Endothelial cell of umbilical vein (primary cell): ENCODE measurements at regions not wholly inside any gene's neighbourhood (a gene's known extent, or its start where the extent isn't known, plus 50 kb on each side); places are given as distances from the start of the nearest gene placed in this dataset.

Experiments used
- BruUV-seq: library from RNA; stranded (reverse); fragments of 400-500 nt; replicated peaks from 2 replicates; lab custom pipeline; 2021; lab: Mats Ljungman, UMichigan
- CTCF ChIA-PET: fragments of 300-600, 350-600 bp; sonication (Branson Sonifier 250); formaldehyde crosslinking; loops from one replicate; lab custom pipeline; 2021; ENCODE audit warnings: antibody characterized with exemption, inconsistent platforms; lab: Charles Lee
- POLR2A ChIA-PET: fragments of 300-600, 350-600 bp; sonication (Branson Sonifier 250); formaldehyde crosslinking; loops from one replicate; lab custom pipeline; 2021; ENCODE audit warnings: antibody characterized with exemption, inconsistent platforms; lab: Charles Lee
- DNase-seq: peaks from one replicate; pipeline ENCODE4 v3.0.0-alpha.2; 2011; ENCODE audit warnings: low read depth, low spot score
- FAIRE-seq: peaks from 2 replicates; lab custom pipeline; 2011; peaks lifted over from hg19 to GRCh38; lab: Jason Lieb, UNC
- H2AFZ ChIP-seq: 2 replicates; pipeline ENCODE4 v1.6.0; 2012; ENCODE audit warnings: low read depth, low read length, control low read depth, inconsistent platforms
- H3K27ac ChIP-seq: 2 replicates; pipeline ENCODE4 v1.5.1; 2011; ENCODE audit warnings: low read depth, mild to moderate bottlenecking, control low read depth, low read length, moderate library complexity; ENCODE audit not compliant: insufficient read depth
- H3K27me3 ChIP-seq, 2 experiments: 2 replicates each; pipeline versions ENCODE4 v1.6.0 to v1.6.1; 2011; ENCODE audit warnings: low read length in 2 of 2, mixed read lengths in 1 of 2; ENCODE audit not compliant: control insufficient read depth in 2 of 2, insufficient read depth in 2 of 2
- H3K36me3 ChIP-seq, 2 experiments: 2 replicates in 1 of 2; 3 replicates in 1 of 2; pipeline ENCODE4 v1.5.1; 2011; ENCODE audit warnings: low read length in 2 of 2, mild to moderate bottlenecking in 1 of 2, moderate library complexity in 1 of 2; ENCODE audit not compliant: control insufficient read depth in 2 of 2, insufficient read depth in 2 of 2; ENCODE audit errors: extremely low read depth in 1 of 2
- H3K4me1 ChIP-seq: 3 replicates; pipeline ENCODE4 v1.5.1; 2011; ENCODE audit warnings: mild to moderate bottlenecking, low read length; ENCODE audit not compliant: control insufficient read depth, insufficient read depth; ENCODE audit errors: extremely low read depth
- H3K4me2 ChIP-seq: 2 replicates; pipeline ENCODE4 v1.6.1; 2011; ENCODE audit warnings: low read length, control low read depth, mixed read lengths; ENCODE audit not compliant: insufficient read depth
- H3K4me3 ChIP-seq, 3 experiments: fragments of 200-600 bp in 1 of 3; sonication (generic), shearing (Covaris generic) in 1 of 3; replicated peaks in 1 of 3; 2 replicates each; pipeline ENCODE4 v1.5.1; 2011 to 2016; ENCODE audit warnings: control low read depth in 3 of 3, low read length in 3 of 3, mild to moderate bottlenecking in 2 of 3, inconsistent platforms in 1 of 3, low read depth in 1 of 3, moderate library complexity in 1 of 3; ENCODE audit not compliant: insufficient read depth in 1 of 3
- H3K79me2 ChIP-seq: 2 replicates; pipeline ENCODE4 v1.6.0; 2012; ENCODE audit warnings: low read length, inconsistent platforms; ENCODE audit not compliant: control insufficient read depth, insufficient read depth
- H3K9ac ChIP-seq: replicated peaks from 2 replicates; pipeline ENCODE3; 2011; ENCODE audit warnings: low read length, control low read depth; ENCODE audit not compliant: insufficient read depth; ENCODE audit errors: extremely low read depth
- H3K9me1 ChIP-seq: replicated peaks from 3 replicates; pipeline ENCODE4 v1.6.0; 2011; ENCODE audit warnings: mild to moderate bottlenecking, low read length; ENCODE audit not compliant: control insufficient read depth, insufficient read depth; ENCODE audit errors: extremely low read depth
- H3K9me3 ChIP-seq: replicated peaks from 2 replicates; pipeline ENCODE4 v1.5.1; 2012; ENCODE audit warnings: low read length, inconsistent platforms; ENCODE audit not compliant: control insufficient read depth, insufficient read depth
- H4K20me1 ChIP-seq: replicated peaks from 2 replicates; pipeline ENCODE3; 2011; ENCODE audit warnings: mild to moderate bottlenecking, low read length; ENCODE audit not compliant: control insufficient read depth, insufficient read depth; ENCODE audit errors: extremely low read depth
- CTCF ChIP-seq, 2 donors: IDR thresholded peaks; 1 replicate in 1 of 2; 2 replicates in 1 of 2; pipeline ENCODE4 v1.5.1; 2011; ENCODE audit warnings: low read length in 2 of 2, mild to moderate bottlenecking in 2 of 2, moderate library complexity in 2 of 2, control low read depth in 1 of 2, inconsistent platforms in 1 of 2, low read depth in 1 of 2; ENCODE audit not compliant: insufficient read depth in 1 of 2; ENCODE audit errors: extremely low read depth in 1 of 2
- EZH2 ChIP-seq: IDR thresholded peaks from 2 replicates; pipeline ENCODE4 v1.6.1; 2012; ENCODE audit warnings: borderline replicate concordance, low read depth, mild to moderate bottlenecking, moderate library complexity, low read length, inconsistent platforms; ENCODE audit not compliant: severe bottlenecking
- FOS ChIP-seq: IDR thresholded peaks from 2 replicates; pipeline ENCODE4 v1.6.1; 2011; ENCODE audit warnings: mild to moderate bottlenecking, low read length, moderate library complexity, borderline replicate concordance; ENCODE audit not compliant: insufficient read depth
- GATA2 ChIP-seq: IDR thresholded peaks from 2 replicates; pipeline ENCODE4 v1.7.0; 2011; ENCODE audit warnings: low read depth, mild to moderate bottlenecking, moderate library complexity, mixed read lengths, low read length; ENCODE audit not compliant: insufficient read length, insufficient read depth
- JUN ChIP-seq: IDR thresholded peaks from 2 replicates; pipeline ENCODE4 v1.6.1; 2011; ENCODE audit warnings: borderline replicate concordance, low read depth; ENCODE audit not compliant: insufficient read length, insufficient read depth
- MAX ChIP-seq: IDR thresholded peaks from 2 replicates; pipeline ENCODE4 v1.6.1; 2011; ENCODE audit not compliant: insufficient read depth, insufficient read length
- MYC ChIP-seq: IDR thresholded peaks from one replicate; pipeline ENCODE4 v1.6.1; 2011; ENCODE audit warnings: mild to moderate bottlenecking, low read depth, low read length
- POLR2A ChIP-seq: IDR thresholded peaks from 2 replicates; pipeline ENCODE4 v1.6.1; 2012; ENCODE audit warnings: low read depth, mild to moderate bottlenecking, control low read depth, low read length
- POLR2AphosphoS5 ChIP-seq: IDR thresholded peaks from 2 replicates; pipeline ENCODE4 v1.6.1; 2012; ENCODE audit warnings: low read depth, mild to moderate bottlenecking, control low read depth, low read length, moderate library complexity; ENCODE audit not compliant: insufficient read depth
- dilution Hi-C: fragments of 300-500 bp; cut with MboI; formaldehyde crosslinking; loops from one replicate; pipeline ENCODE4 v1.15.0; 2019; ENCODE audit warnings: low sequenced_read_pairs; ENCODE audit not compliant: extremely low pct_ligation_motif_present
- intact Hi-C: fragments of 100-400 bp; cut with micrococcal nuclease; formaldehyde crosslinking; loops from one replicate; pipeline ENCODE4 v1.10.0; 2022

- no peaks in the 10 kb centered on the region for H3K79me2 ChIP-seq
- DNase-seq, result no peak
Measured at GRCh38 chr3:40914475-40914874, 284.8 kb upstream of the CTNNB1 start.

More at GRCh38 chr3:40914475-40914874, 284.8 kb upstream of the CTNNB1 start:
- FAIRE-seq, result no peak
- H3K9me3 ChIP-seq, result no peaks in the 10 kb centered on the region
- no peak overlapping the region for H3K4me2 ChIP-seq
- intact Hi-C loops, result no loop called here
- H3K9me1 ChIP-seq, result no peaks in the 10 kb centered on the region
- H3K27me3 ChIP-seq, result no peaks in the 10 kb centered on the region
- H3K4me3 ChIP-seq, result no peak overlapping the region
- no peak overlapping the region for H3K27ac ChIP-seq
- no peak overlapping the region for H3K9ac ChIP-seq
- H2AFZ ChIP-seq, result no peak overlapping the region
- ChIA-PET POLR2A (no interaction called here), CTCF (no interaction called here)
- no peaks in the 10 kb centered on the region for H3K36me3 ChIP-seq
- no peaks in the 10 kb centered on the region for H4K20me1 ChIP-seq
- TF ChIP-seq POLR2AphosphoS5, result no peak
- no peak for TF ChIP-seq POLR2A
- TF ChIP-seq GATA2, result no peak
- TF ChIP-seq MAX, result no peak
- TF ChIP-seq MYC, result no peak
- no peak for TF ChIP-seq CTCF (IDR thresholded peaks at IDR 0.05; ENCODE audit: extremely low read depth in 1 of 2, insufficient read depth in 1 of 2, low read depth in 1 of 2, low read length in 2 of 2)
- no peak for TF ChIP-seq JUN
- no peak for TF ChIP-seq FOS
- no peak for TF ChIP-seq EZH2
- no peaks in the 10 kb centered on the region for H3K4me1 ChIP-seq
- BruUV-seq, result no TSS peak
- dilution Hi-C loops, result no loop called here
